ENCODE measurements at regions not wholly inside any gene's neighbourhood (a gene's known extent, or its start where the extent isn't known, plus 50 kb on each side); places are given as distances from the start of the nearest gene placed in this dataset.

DNA sequence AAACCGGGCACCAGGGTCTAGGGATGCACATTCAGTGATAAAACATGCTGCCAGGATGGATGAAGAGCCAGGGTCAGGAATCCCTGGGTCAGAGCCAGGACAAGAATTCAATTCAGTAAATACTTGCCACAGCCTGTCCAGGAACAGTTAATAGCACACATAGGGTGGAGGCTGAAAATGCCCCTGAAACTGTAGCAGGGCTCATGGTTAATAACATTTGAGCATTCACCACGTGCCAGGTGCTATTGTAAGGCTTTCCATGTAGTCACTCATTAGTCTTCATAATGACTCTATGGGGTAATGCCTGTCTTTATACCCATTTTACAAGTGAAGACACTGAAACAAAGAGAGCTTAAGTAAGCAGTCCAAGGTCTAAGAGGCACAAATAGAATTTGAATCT lies 296.3 kb downstream of the LRFN2 start:
- peaks cover 0 to 3% (median 0%) of the 10 kb centered on the region in 4 donors for H3K9me3 ChIP-seq (ENCODE audit: control insufficient read depth in 4 of 4, insufficient read depth in 3 of 4, low read length in 3 of 4)
- TF ChIP-seq, protein P1, sequence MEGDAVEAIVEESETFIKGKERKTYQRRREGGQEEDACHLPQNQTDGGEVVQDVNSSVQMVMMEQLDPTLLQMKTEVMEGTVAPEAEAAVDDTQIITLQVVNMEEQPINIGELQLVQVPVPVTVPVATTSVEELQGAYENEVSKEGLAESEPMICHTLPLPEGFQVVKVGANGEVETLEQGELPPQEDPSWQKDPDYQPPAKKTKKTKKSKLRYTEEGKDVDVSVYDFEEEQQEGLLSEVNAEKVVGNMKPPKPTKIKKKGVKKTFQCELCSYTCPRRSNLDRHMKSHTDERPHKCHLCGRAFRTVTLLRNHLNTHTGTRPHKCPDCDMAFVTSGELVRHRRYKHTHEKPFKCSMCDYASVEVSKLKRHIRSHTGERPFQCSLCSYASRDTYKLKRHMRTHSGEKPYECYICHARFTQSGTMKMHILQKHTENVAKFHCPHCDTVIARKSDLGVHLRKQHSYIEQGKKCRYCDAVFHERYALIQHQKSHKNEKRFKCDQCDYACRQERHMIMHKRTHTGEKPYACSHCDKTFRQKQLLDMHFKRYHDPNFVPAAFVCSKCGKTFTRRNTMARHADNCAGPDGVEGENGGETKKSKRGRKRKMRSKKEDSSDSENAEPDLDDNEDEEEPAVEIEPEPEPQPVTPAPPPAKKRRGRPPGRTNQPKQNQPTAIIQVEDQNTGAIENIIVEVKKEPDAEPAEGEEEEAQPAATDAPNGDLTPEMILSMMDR (IDR thresholded peaks at IDR 0.05; ENCODE audit: control extremely low read depth, extremely low read depth), result no peak
- H3K27ac ChIP-seq (ENCODE audit: low read depth in 1 of 2, low read length in 1 of 2), result no peak overlapping the region
- H3K4me3 ChIP-seq, result no peak overlapping the region
- 28 to 56% methylated on average over 2 of the region's 2 CpGs for WGBS, 2 donors
- ATAC-seq (ENCODE audit: insufficient read depth, low FRiP score), result no peak
- no peak for DNase-seq
- H3K4me1 ChIP-seq (ENCODE audit: control insufficient read depth in 5 of 5, insufficient read depth in 5 of 5, low read length in 5 of 5), result no peaks in the 10 kb centered on the region
- no peak overlapping the region for H3K9ac ChIP-seq (ENCODE audit: insufficient read depth in 1 of 2, low read length in 2 of 2)
- peaks cover 0 to 11% (median 5%) of the 10 kb centered on the region in 3 donors for H3K27me3 ChIP-seq (ENCODE audit: control insufficient read depth in 3 of 3, insufficient read depth in 3 of 3, low read length in 2 of 3)
- no peaks in the 10 kb centered on the region for H3K36me3 ChIP-seq (ENCODE audit: control insufficient read depth in 4 of 4, insufficient read depth in 4 of 4, low read length in 4 of 4)

DNA sequence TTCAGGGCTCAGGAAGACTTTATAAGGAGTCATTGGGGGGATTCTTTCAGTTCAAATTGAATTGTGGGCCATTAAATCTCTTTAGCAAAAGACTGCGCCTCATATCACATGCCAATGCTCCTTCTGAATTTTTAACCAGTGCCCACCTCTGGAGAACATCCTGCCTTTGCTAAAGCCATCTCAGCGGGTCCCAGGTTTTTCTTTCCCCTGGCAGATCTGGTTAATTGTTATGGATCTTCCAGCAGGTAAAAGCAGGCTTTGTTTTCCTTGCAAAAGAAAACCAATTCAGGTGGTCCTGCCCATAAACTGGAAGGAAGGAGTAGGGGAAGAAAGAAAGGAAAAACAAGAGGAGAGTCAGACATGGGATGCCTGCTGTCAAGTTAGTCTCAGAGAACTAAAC lies 298.2 kb downstream of the LRFN2 start:
- Histone ChIP-seq H3K4me1 (ENCODE audit: control insufficient read depth in 5 of 5, insufficient read depth in 5 of 5, low read length in 5 of 5) (no peaks in the 10 kb centered on the region), H3K9me3 (ENCODE audit: control insufficient read depth in 4 of 4, insufficient read depth in 3 of 4, low read length in 3 of 4) (peaks cover 0 to 2% (median 0%) of the 10 kb centered on the region in 4 donors), H3K27me3 (ENCODE audit: control insufficient read depth in 3 of 3, insufficient read depth in 3 of 3, low read length in 2 of 3) (peaks cover 4 to 17% (median 5%) of the 10 kb centered on the region in 3 donors), H3K36me3 (ENCODE audit: control insufficient read depth in 4 of 4, insufficient read depth in 4 of 4, low read length in 4 of 4) (no peaks in the 10 kb centered on the region), H3K27ac (ENCODE audit: low read depth in 1 of 2, low read length in 1 of 2) (no peak overlapping the region), H3K4me3 (no peak overlapping the region), H3K9ac (ENCODE audit: insufficient read depth in 1 of 2, low read length in 2 of 2) (no peak overlapping the region)
- no peak for ATAC-seq (ENCODE audit: insufficient read depth, low FRiP score)
- no peak for DNase-seq
- WGBS, 2 donors, result 87 to 91% methylated on average over 2 of the region's 2 CpGs
- TF ChIP-seq, protein P1 (IDR thresholded peaks at IDR 0.05; ENCODE audit: control extremely low read depth, extremely low read depth), result no peak

- Histone ChIP-seq H3K27me3 (ENCODE audit: control insufficient read depth in 3 of 3, insufficient read depth in 3 of 3, low read length in 2 of 3) (peaks cover 4 to 17% (median 5%) of the 10 kb centered on the region in 3 donors), H3K27ac (ENCODE audit: low read depth in 1 of 2, low read length in 1 of 2) (no peak overlapping the region), H3K36me3 (ENCODE audit: control insufficient read depth in 4 of 4, insufficient read depth in 4 of 4, low read length in 4 of 4) (no peaks in the 10 kb centered on the region), H3K9ac (ENCODE audit: insufficient read depth in 1 of 2, low read length in 2 of 2) (no peak overlapping the region), H3K9me3 (ENCODE audit: control insufficient read depth in 4 of 4, insufficient read depth in 3 of 4, low read length in 3 of 4) (peaks cover 0 to 3% (median 0%) of the 10 kb centered on the region in 4 donors), H3K4me1 (ENCODE audit: control insufficient read depth in 5 of 5, insufficient read depth in 5 of 5, low read length in 5 of 5) (no peaks in the 10 kb centered on the region), H3K4me3 (no peak overlapping the region)
- TF ChIP-seq, protein P1 (IDR thresholded peaks at IDR 0.05; ENCODE audit: control extremely low read depth, extremely low read depth), result no peak
- no peak for DNase-seq
- WGBS, 2 donors, result 73 to 84% methylated on average over 5 of the region's 5 CpGs
- ATAC-seq (ENCODE audit: insufficient read depth, low FRiP score), result no peak
These were observed 299.8 kb downstream of the LRFN2 start for GRCh38 chr6:40287296-40287850.

DNA sequence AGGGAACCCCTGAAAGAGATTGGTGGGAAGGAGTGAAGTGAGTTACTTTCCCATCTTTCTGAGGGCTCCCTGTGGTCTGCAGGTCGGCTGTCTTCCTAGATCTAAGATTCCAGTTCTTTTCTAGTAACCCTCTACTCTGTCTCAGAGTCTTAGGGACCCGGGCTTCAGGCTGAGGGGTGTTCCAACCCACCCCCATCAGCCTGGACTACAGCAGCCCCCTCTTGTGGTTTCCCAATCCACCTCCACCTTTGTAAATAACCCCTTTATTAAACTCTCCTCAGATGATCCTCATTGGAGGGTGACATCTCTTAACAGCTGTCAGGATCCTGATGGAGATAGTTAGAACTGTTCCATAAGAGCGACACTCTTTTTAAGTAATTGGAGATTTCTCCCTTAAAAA lies 300.4 kb downstream of the LRFN2 start:
- Histone ChIP-seq H3K9me3 (ENCODE audit: control insufficient read depth in 4 of 4, insufficient read depth in 3 of 4, low read length in 3 of 4) (peaks cover 0 to 3% (median 0%) of the 10 kb centered on the region in 4 donors), H3K27ac (ENCODE audit: low read depth in 1 of 2, low read length in 1 of 2) (no peak overlapping the region), H3K36me3 (ENCODE audit: control insufficient read depth in 4 of 4, insufficient read depth in 4 of 4, low read length in 4 of 4) (no peaks in the 10 kb centered on the region), H3K4me3 (no peak overlapping the region), H3K4me1 (ENCODE audit: control insufficient read depth in 5 of 5, insufficient read depth in 5 of 5, low read length in 5 of 5) (no peaks in the 10 kb centered on the region), H3K9ac (ENCODE audit: insufficient read depth in 1 of 2, low read length in 2 of 2) (no peak overlapping the region), H3K27me3 (ENCODE audit: control insufficient read depth in 3 of 3, insufficient read depth in 3 of 3, low read length in 2 of 3) (peaks cover 4 to 17% (median 5%) of the 10 kb centered on the region in 3 donors)
- WGBS, 2 donors, result 55% methylated on average over 3 of the region's 3 CpGs
- no peak for ATAC-seq (ENCODE audit: insufficient read depth, low FRiP score)
- DNase-seq, result no peak
- TF ChIP-seq, protein P1 (IDR thresholded peaks at IDR 0.05; ENCODE audit: control extremely low read depth, extremely low read depth), result no peak
